GM12878 (cell line): ENCODE measurements at regions not wholly inside any gene's neighbourhood (a gene's known extent, or its start where the extent isn't known, plus 50 kb on each side); places are given as distances from the start of the nearest gene placed in this dataset.

ENCODE experiments used
- E4F1 ChIP-seq: fragments of 450-650 bp; IDR thresholded peaks from 2 replicates; pipeline ENCODE4 v1.6.1; 2018; ENCODE audit warnings: borderline replicate concordance, mild to moderate bottlenecking; ENCODE audit not compliant: partially characterized antibody
- NR2F1 ChIP-seq: fragments of 450-650 bp; conservative IDR thresholded peaks from 2 replicates; pipeline ENCODE4 v1.6.1; 2017; ENCODE audit warnings: mild to moderate bottlenecking
- POLR2A ChIP-seq: IDR thresholded peaks from 2 replicates; pipeline ENCODE4 v1.6.1; 2011; ENCODE audit warnings: low read depth, mild to moderate bottlenecking, low read length
- TBL1XR1 ChIP-seq: IDR thresholded peaks from 2 replicates; pipeline ENCODE4 v1.6.1; 2012; ENCODE audit warnings: low read depth, low read length, improper control_type of control experiment
- TF ChIP-seq, protein P1 (sequence below), 3 experiments: IDR thresholded peaks in 2 of 3; conservative IDR thresholded peaks in 1 of 3; 2 replicates each; pipeline ENCODE4 v1.5.1; 2011; ENCODE audit warnings: low read depth in 3 of 3, low read length in 3 of 3, mild to moderate bottlenecking in 3 of 3, control low read depth in 2 of 3, moderate library complexity in 2 of 3, inconsistent platforms in 1 of 3, mixed read lengths in 1 of 3; ENCODE audit not compliant: control insufficient read depth in 2 of 3, insufficient read depth in 1 of 3; ENCODE audit errors: extremely low read depth in 1 of 3
- TF ChIP-seq, protein P2 (sequence below): IDR thresholded peaks from 2 replicates; pipeline ENCODE4 v1.6.1; 2011; ENCODE audit warnings: low read depth, low read length, improper control_type of control experiment, borderline replicate concordance

GRCh38 chr5:105392710-105393149 lies 1830.1 kb upstream of the NUDT12 start:
- TF ChIP-seq, protein P1, sequence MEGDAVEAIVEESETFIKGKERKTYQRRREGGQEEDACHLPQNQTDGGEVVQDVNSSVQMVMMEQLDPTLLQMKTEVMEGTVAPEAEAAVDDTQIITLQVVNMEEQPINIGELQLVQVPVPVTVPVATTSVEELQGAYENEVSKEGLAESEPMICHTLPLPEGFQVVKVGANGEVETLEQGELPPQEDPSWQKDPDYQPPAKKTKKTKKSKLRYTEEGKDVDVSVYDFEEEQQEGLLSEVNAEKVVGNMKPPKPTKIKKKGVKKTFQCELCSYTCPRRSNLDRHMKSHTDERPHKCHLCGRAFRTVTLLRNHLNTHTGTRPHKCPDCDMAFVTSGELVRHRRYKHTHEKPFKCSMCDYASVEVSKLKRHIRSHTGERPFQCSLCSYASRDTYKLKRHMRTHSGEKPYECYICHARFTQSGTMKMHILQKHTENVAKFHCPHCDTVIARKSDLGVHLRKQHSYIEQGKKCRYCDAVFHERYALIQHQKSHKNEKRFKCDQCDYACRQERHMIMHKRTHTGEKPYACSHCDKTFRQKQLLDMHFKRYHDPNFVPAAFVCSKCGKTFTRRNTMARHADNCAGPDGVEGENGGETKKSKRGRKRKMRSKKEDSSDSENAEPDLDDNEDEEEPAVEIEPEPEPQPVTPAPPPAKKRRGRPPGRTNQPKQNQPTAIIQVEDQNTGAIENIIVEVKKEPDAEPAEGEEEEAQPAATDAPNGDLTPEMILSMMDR (IDR thresholded peaks at IDR 0.05 in 2 of 3, conservative IDR thresholded peaks at IDR 0.05 in 1 of 3; ENCODE audit: control insufficient read depth in 2 of 3, extremely low read depth in 1 of 3, insufficient read depth in 1 of 3, low read depth in 3 of 3, low read length in 3 of 3) = no peak
- TF ChIP-seq NR2F1 = no peak
- no peak for TF ChIP-seq POLR2A
- TF ChIP-seq, protein P2, sequence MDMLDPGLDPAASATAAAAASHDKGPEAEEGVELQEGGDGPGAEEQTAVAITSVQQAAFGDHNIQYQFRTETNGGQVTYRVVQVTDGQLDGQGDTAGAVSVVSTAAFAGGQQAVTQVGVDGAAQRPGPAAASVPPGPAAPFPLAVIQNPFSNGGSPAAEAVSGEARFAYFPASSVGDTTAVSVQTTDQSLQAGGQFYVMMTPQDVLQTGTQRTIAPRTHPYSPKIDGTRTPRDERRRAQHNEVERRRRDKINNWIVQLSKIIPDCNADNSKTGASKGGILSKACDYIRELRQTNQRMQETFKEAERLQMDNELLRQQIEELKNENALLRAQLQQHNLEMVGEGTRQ = no peak
- TF ChIP-seq TBL1XR1 = no peak
- TF ChIP-seq E4F1 = no peak
